Large intestine (tissue), 3 donors: ENCODE measurements at regions not wholly inside any gene's neighbourhood (a gene's known extent, or its start where the extent isn't known, plus 50 kb on each side); places are given as distances from the start of the nearest gene placed in this dataset.

Experiments
- DNase-seq, 2 donors: peaks; one replicate each; pipeline versions ENCODE4 v3.0.0 to v3.0.0-alpha.2; 2013
- H3K27ac ChIP-seq: one replicate; pipeline ENCODE4 v1.5.1; 2013; ENCODE audit warnings: low read length
- H3K27me3 ChIP-seq: 2 replicates; pipeline ENCODE4 v1.6.1; 2013; ENCODE audit warnings: low read length; ENCODE audit not compliant: control insufficient read depth, insufficient read depth
- H3K36me3 ChIP-seq: 2 replicates; pipeline ENCODE4 v1.6.1; 2013; ENCODE audit warnings: low read length; ENCODE audit not compliant: control insufficient read depth, insufficient read depth
- H3K4me1 ChIP-seq: one replicate; pipeline ENCODE4 v1.6.1; 2013; ENCODE audit warnings: low read length; ENCODE audit not compliant: control insufficient read depth, insufficient read depth
- H3K4me3 ChIP-seq: one replicate; pipeline ENCODE4 v1.5.1; 2013; ENCODE audit warnings: low read length
- H3K9me3 ChIP-seq: one replicate; pipeline ENCODE4 v1.6.1; 2013; ENCODE audit warnings: mild to moderate bottlenecking, low read depth, low read length, moderate library complexity; ENCODE audit not compliant: control insufficient read depth
- WGBS: methylation state at CpG from one replicate; pipeline ENCODE4 v1.1.5; 2013; ENCODE audit warnings: low lambda C conversion rate; ENCODE audit not compliant: insufficient coverage; 5-methylcytosine and 5-hydroxymethylcytosine counted together

- peaks cover 2% of the 10 kb centered on the region for H3K27me3 ChIP-seq
- H3K27ac ChIP-seq: no peak overlapping the region
- peak; percentile 10 to 38 for DNase-seq
- no peaks in the 10 kb centered on the region for H3K4me1 ChIP-seq
- no peak overlapping the region for H3K4me3 ChIP-seq
- H3K36me3 ChIP-seq: no peaks in the 10 kb centered on the region
- 79% methylated on average over 7 of the region's 15 CpGs for WGBS
- no peaks in the 10 kb centered on the region for H3K9me3 ChIP-seq
Measured at GRCh38 chr1:5430911-5431697, 561.1 kb downstream of the NPHP4 start.

- Histone ChIP-seq H3K4me3 (no peak overlapping the region), H3K36me3 (no peaks in the 10 kb centered on the region), H3K27me3 (peaks cover 7% of the 10 kb centered on the region), H3K4me1 (no peaks in the 10 kb centered on the region), H3K27ac (no peak overlapping the region), H3K9me3 (no peaks in the 10 kb centered on the region)
- no peak for DNase-seq
- WGBS: no CpG with 5 or more reads among the region's 4 CpGs
Measured at GRCh38 chr1:5430136-5430535, 562.1 kb downstream of the NPHP4 start.

GRCh38 chr1:5428351-5428750, 563.9 kb downstream of the NPHP4 start:
- no peaks in the 10 kb centered on the region for H3K9me3 ChIP-seq
- H3K4me3 ChIP-seq: no peak overlapping the region
- WGBS: 70% methylated on average over 1 of the region's 7 CpGs
- no peak overlapping the region for H3K27ac ChIP-seq
- no peak for DNase-seq
- H3K36me3 ChIP-seq: no peaks in the 10 kb centered on the region
- peaks cover 20% of the 10 kb centered on the region for H3K27me3 ChIP-seq
- no peaks in the 10 kb centered on the region for H3K4me1 ChIP-seq

GRCh38 chr1:5427026-5427613, 565.1 kb downstream of the NPHP4 start:
- H3K27ac ChIP-seq: no peak overlapping the region
- H3K4me1 ChIP-seq: no peaks in the 10 kb centered on the region
- H3K36me3 ChIP-seq: no peaks in the 10 kb centered on the region
- no CpG with 5 or more reads among the region's 9 CpGs for WGBS
- no peaks in the 10 kb centered on the region for H3K9me3 ChIP-seq
- H3K27me3 ChIP-seq: peaks cover 25% of the 10 kb centered on the region
- DNase-seq: no peak
- H3K4me3 ChIP-seq: no peak overlapping the region

- Histone ChIP-seq H3K27me3 (peaks cover 26% of the 10 kb centered on the region), H3K9me3 (no peaks in the 10 kb centered on the region), H3K27ac (no peak overlapping the region), H3K4me1 (no peaks in the 10 kb centered on the region), H3K36me3 (no peaks in the 10 kb centered on the region), H3K4me3 (no peak overlapping the region)
- DNase-seq: no peak
- 39% methylated on average over 5 of the region's 19 CpGs for WGBS
Measured at GRCh38 chr1:5424802-5425703, 567.2 kb downstream of the NPHP4 start.

GRCh38 chr1:5423109-5423508, 569.1 kb downstream of the NPHP4 start:
- Histone ChIP-seq H3K9me3 (no peaks in the 10 kb centered on the region), H3K4me1 (no peaks in the 10 kb centered on the region), H3K27ac (no peak overlapping the region), H3K27me3 (peaks cover 26% of the 10 kb centered on the region), H3K4me3 (no peak overlapping the region), H3K36me3 (no peaks in the 10 kb centered on the region)
- no CpG with 5 or more reads among the region's 10 CpGs for WGBS
- peak in 1 of 2 donors; percentile 17 for DNase-seq

GRCh38 chr1:5419501-5419900, 572.7 kb downstream of the NPHP4 start:
- H3K4me1 ChIP-seq: no peaks in the 10 kb centered on the region

GRCh38 chr1:5416518-5416917, 575.7 kb downstream of the NPHP4 start:
- DNase-seq: no peak
- H3K4me1 ChIP-seq: no peaks in the 10 kb centered on the region
- no peak overlapping the region for H3K27ac ChIP-seq
- H3K4me3 ChIP-seq: no peak overlapping the region
- no peaks in the 10 kb centered on the region for H3K9me3 ChIP-seq
- no peaks in the 10 kb centered on the region for H3K27me3 ChIP-seq
- no peaks in the 10 kb centered on the region for H3K36me3 ChIP-seq
- WGBS: no CpG with 5 or more reads among the region's 2 CpGs

More at GRCh38 chr1:5419501-5419900, 572.7 kb downstream of the NPHP4 start:
- H3K36me3 ChIP-seq: no peaks in the 10 kb centered on the region
- no peak overlapping the region for H3K27ac ChIP-seq
- no peak for DNase-seq
- no CpG with 5 or more reads among the region's 4 CpGs for WGBS
- H3K27me3 ChIP-seq: peaks cover 14% of the 10 kb centered on the region
- no peak overlapping the region for H3K4me3 ChIP-seq
- no peaks in the 10 kb centered on the region for H3K9me3 ChIP-seq

- Histone ChIP-seq H3K36me3 (no peaks in the 10 kb centered on the region), H3K9me3 (no peaks in the 10 kb centered on the region), H3K4me3 (no peak overlapping the region), H3K4me1 (no peaks in the 10 kb centered on the region), H3K27ac (no peak overlapping the region), H3K27me3 (no peaks in the 10 kb centered on the region)
- WGBS: 80% methylated on average over 1 of the region's 7 CpGs
- DNase-seq: no peak
Measured at GRCh38 chr1:5415606-5416005, 576.6 kb downstream of the NPHP4 start.

- Histone ChIP-seq H3K36me3 (no peaks in the 10 kb centered on the region), H3K27me3 (no peaks in the 10 kb centered on the region), H3K4me1 (no peaks in the 10 kb centered on the region), H3K9me3 (no peaks in the 10 kb centered on the region), H3K27ac (no peak overlapping the region), H3K4me3 (no peak overlapping the region)
- no peak for DNase-seq
- no CpG with 5 or more reads among the region's 4 CpGs for WGBS
Measured at GRCh38 chr1:5410652-5411051, 581.6 kb downstream of the NPHP4 start.
